ENCODE measurements at regions not wholly inside any gene's neighbourhood (a gene's known extent, or its start where the extent isn't known, plus 50 kb on each side); places are given as distances from the start of the nearest gene placed in this dataset.

DNA sequence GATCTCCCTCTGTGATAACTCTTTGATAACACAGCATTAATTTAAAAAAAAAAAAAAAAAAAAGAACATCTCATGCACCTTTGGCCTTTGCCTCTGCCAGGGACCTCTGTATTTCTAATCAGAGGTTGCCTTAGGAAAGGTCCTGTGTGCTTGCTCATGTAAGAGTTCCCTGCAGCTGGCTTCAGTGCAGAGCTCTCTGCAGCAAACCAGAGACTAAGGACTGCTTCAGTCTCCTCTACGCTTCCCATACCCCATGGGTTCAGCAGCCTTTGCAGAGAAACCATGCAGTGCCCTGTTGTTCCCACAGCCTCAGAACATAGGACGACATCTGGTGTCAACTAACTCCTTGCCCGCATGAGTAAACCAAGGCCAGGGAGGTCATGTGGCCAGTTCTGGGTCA lies 236.6 kb upstream of the KLHL29 start:
- H3K4me1 ChIP-seq (ENCODE audit: insufficient read depth, low read length), result no peaks in the 10 kb centered on the region
- H3K9me3 ChIP-seq (ENCODE audit: low read length), result no peaks in the 10 kb centered on the region
- BruUV-seq (replicated peaks), result no TSS peak
- no peaks in the 10 kb centered on the region for H3K27me3 ChIP-seq (ENCODE audit: control insufficient read depth in 1 of 2, insufficient read depth in 2 of 2, low read length in 2 of 2)
- H3K27ac ChIP-seq (ENCODE audit: extremely low read length, insufficient read depth, low read length), result no peak overlapping the region
- no peak overlapping the region for H3K9ac ChIP-seq (ENCODE audit: insufficient read depth, low read depth, low read length)
- no peak overlapping the region for H3K4me3 ChIP-seq (replicated peaks in 1 of 3; ENCODE audit: insufficient read depth in 1 of 3, low read depth in 2 of 3, low read length in 3 of 3)
- H2AFZ ChIP-seq (ENCODE audit: low read length), result no peak overlapping the region
- intact Hi-C loops (cut with micrococcal nuclease; ENCODE audit: unreplicated experiment), result no loop called here
- ChIA-PET POLR2A (no interaction called here), CTCF (ENCODE audit: low intra/inter-chr PET ratio, low total read pairs) (no interaction called here)
- in situ Hi-C loops (cut with HindIII; ENCODE audit: extremely low pct_ligation_motif_present, low pct_unique_long_range_greater_than_20kb), result no loop called here
- WGBS (ENCODE audit: low lambda C conversion rate), result 3% methylated on average over 3 of the region's 3 CpGs
- no peak for DNase-seq (ENCODE audit: low spot score)
- no peak for FAIRE-seq
- no peak overlapping the region for H3K4me2 ChIP-seq (ENCODE audit: low read depth, low read length)
- no peaks in the 10 kb centered on the region for H3K79me2 ChIP-seq (ENCODE audit: insufficient read depth, low read length)
- ATAC-seq, result peak; percentile 43
- no peaks in the 10 kb centered on the region for H4K20me1 ChIP-seq (ENCODE audit: insufficient read depth, low read length)
- no peaks in the 10 kb centered on the region for H3K36me3 ChIP-seq (replicated peaks in 1 of 2; ENCODE audit: control insufficient read depth in 1 of 2, insufficient read depth in 2 of 2, low read length in 2 of 2)
- TF ChIP-seq, protein P1, sequence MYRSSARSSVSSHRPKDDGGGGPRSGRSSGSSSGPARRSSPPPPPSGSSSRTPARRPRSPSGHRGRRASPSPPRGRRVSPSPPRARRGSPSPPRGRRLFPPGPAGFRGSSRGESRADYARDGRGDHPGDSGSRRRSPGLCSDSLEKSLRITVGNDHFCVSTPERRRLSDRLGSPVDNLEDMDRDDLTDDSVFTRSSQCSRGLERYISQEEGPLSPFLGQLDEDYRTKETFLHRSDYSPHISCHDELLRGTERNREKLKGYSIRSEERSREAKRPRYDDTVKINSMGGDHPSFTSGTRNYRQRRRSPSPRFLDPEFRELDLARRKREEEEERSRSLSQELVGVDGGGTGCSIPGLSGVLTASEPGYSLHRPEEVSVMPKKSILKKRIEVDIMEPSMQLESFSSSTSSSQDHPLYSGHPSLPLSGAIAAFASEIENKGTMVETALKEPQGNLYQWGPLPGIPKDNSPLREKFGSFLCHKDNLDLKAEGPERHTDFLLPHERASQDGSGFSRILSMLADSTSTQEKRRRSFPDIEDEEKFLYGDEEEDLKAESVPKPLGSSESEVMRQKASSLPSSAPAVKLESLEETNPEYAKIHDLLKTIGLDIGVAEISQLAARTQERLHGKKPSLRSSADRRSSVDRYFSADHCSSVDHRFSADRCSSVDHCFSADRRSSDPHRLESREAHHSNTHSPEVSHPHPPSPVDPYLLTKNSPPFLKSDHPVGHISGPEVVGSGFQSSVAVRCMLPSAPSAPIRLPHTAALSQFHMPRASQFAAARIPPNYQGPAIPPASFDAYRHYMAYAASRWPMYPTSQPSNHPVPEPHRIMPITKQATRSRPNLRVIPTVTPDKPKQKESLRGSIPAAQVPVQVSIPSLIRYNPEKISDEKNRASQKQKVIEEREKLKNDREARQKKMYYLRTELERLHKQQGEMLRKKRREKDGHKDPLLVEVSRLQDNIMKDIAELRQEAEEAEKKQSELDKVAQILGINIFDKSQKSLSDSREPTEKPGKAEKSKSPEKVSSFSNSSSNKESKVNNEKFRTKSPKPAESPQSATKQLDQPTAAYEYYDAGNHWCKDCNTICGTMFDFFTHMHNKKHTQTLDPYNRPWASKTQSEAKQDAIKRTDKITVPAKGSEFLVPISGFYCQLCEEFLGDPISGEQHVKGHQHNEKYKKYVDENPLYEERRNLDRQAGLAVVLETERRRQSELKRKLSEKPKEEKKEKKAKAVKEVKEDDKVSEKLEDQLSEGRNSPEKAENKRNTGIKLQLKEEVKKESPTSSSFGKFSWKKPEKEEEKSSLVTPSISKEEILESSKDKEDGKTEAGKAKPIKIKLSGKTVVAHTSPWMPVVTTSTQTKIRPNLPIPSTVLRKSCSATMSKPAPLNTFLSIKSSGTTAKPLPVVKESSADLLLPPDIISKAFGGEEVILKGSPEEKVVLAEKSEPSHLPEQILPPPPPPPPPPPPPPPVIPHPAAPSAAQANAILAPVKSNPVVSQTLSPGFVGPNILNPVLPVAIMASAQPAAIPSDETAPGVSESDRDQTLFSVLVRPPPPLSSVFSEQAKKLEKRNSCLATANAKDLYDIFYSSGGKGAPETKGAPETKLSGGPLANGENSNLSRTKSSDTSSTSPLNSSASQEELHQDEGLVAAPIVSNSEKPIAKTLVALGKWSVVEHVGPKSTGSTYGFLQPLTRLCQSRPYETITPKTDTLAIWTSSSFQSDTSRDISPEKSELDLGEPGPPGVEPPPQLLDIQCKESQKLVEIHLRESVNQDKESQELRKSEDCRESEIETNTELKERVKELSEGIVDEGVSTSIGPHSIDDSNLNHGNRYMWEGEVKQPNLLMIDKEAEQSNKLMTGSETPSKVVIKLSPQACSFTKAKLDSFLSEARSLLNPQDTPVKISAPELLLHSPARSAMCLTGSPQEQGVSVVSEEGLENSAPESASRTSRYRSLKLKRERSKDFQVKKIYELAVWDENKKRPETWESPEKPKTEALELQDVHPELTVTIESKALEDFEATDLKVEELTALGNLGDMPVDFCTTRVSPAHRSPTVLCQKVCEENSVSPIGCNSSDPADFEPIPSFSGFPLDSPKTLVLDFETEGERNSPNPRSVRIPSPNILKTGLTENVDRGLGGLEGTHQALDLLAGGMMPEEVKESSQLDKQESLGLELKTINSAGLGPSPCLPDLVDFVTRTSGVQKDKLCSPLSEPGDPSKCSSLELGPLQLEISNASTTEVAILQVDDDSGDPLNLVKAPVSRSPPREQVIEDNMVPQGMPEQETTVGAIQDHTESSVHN (CRISPR knock-in tag; IDR thresholded peaks at IDR 0.05), result no peak
- TF ChIP-seq THYN1 (CRISPR knock-in tag; IDR thresholded peaks at IDR 0.05; ENCODE audit: borderline replicate concordance, low read depth) (no peak), ZNF451 (CRISPR knock-in tag; IDR thresholded peaks at IDR 0.05) (no peak), MTA1 (CRISPR knock-in tag; IDR thresholded peaks at IDR 0.05; ENCODE audit: borderline replicate concordance) (no peak), ARNT (IDR thresholded peaks at IDR 0.05) (no peak), ERF (CRISPR knock-in tag; IDR thresholded peaks at IDR 0.05) (no peak), ZMYM2 (CRISPR knock-in tag; IDR thresholded peaks at IDR 0.05) (no peak), SIX1 (CRISPR knock-in tag; IDR thresholded peaks at IDR 0.05; ENCODE audit: borderline replicate concordance) (no peak), ZFP90 (CRISPR knock-in tag; IDR thresholded peaks at IDR 0.05; ENCODE audit: borderline replicate concordance) (no peak)
- TF ChIP-seq, protein P2, sequence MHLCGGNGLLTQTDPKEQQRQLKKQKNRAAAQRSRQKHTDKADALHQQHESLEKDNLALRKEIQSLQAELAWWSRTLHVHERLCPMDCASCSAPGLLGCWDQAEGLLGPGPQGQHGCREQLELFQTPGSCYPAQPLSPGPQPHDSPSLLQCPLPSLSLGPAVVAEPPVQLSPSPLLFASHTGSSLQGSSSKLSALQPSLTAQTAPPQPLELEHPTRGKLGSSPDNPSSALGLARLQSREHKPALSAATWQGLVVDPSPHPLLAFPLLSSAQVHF (CRISPR knock-in tag; IDR thresholded peaks at IDR 0.05), result no peak
- TF ChIP-seq, protein P3, sequence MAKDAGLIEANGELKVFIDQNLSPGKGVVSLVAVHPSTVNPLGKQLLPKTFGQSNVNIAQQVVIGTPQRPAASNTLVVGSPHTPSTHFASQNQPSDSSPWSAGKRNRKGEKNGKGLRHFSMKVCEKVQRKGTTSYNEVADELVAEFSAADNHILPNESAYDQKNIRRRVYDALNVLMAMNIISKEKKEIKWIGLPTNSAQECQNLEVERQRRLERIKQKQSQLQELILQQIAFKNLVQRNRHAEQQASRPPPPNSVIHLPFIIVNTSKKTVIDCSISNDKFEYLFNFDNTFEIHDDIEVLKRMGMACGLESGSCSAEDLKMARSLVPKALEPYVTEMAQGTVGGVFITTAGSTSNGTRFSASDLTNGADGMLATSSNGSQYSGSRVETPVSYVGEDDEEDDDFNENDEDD (CRISPR knock-in tag; IDR thresholded peaks at IDR 0.05; ENCODE audit: borderline replicate concordance), result no peak
- TF ChIP-seq, protein P4, sequence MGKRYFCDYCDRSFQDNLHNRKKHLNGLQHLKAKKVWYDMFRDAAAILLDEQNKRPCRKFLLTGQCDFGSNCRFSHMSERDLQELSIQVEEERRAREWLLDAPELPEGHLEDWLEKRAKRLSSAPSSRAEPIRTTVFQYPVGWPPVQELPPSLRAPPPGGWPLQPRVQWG (CRISPR knock-in tag; IDR thresholded peaks at IDR 0.05; ENCODE audit: borderline replicate concordance, low read depth), result no peak

All from HepG2 (cell line).